Fibroblast of skin of abdomen (primary cell): ENCODE measurements at regions not wholly inside any gene's neighbourhood (a gene's known extent, or its start where the extent isn't known, plus 50 kb on each side); places are given as distances from the start of the nearest gene placed in this dataset.
"Not testable (repeated sequence)": the region's sequence is repeated elsewhere in the genome, so short reads cannot be mapped to it uniquely, and the experiment has no call there.

ENCODE experiments used
- DNase-seq: peaks from one replicate; pipeline ENCODE4 v3.0.0-alpha.2; 2013

- DNase-seq, result no peak
Observed at GRCh38 chr10:3336673-3337293, 164.2 kb upstream of the PITRM1 start.

GRCh38 chr10:3333426-3333825, 160.8 kb upstream of the PITRM1 start:
- no peak for DNase-seq

- no peak for DNase-seq
Observed at GRCh38 chr10:3331690-3332230, 159.2 kb upstream of the PITRM1 start.

GRCh38 chr10:3331187-3331586, 158.6 kb upstream of the PITRM1 start:
- no peak for DNase-seq

- DNase-seq, result peak; percentile 54
Observed at GRCh38 chr10:3330663-3331062, 158.1 kb upstream of the PITRM1 start.

- DNase-seq, result no peak
Observed at GRCh38 chr10:3325954-3326750, 153.6 kb upstream of the PITRM1 start.

GRCh38 chr10:3324612-3325038, 152.0 kb upstream of the PITRM1 start:
- no peak for DNase-seq

GRCh38 chr10:3323865-3324498, 151.4 kb upstream of the PITRM1 start:
- peak; percentile 86 for DNase-seq

GRCh38 chr10:3321123-3321522, 148.5 kb upstream of the PITRM1 start:
- DNase-seq, result no peak

- DNase-seq, result no peak
Observed at GRCh38 chr10:3319811-3320226, 147.2 kb upstream of the PITRM1 start.

- not testable (repeated sequence) for DNase-seq
Observed at GRCh38 chr10:3318480-3318807, 145.9 kb upstream of the PITRM1 start.

GRCh38 chr10:3317553-3318479, 145.2 kb upstream of the PITRM1 start:
- DNase-seq, result not testable (repeated sequence)

GRCh38 chr10:3314445-3315085, 142.0 kb upstream of the PITRM1 start:
- DNase-seq, result not testable (repeated sequence)

- DNase-seq, result peak; percentile 72
Observed at GRCh38 chr10:3313784-3314444, 141.3 kb upstream of the PITRM1 start.

- DNase-seq, result no peak
Observed at GRCh38 chr10:3312403-3312940, 139.9 kb upstream of the PITRM1 start.

- no peak for DNase-seq
Observed at GRCh38 chr10:3310016-3310784, 137.6 kb upstream of the PITRM1 start.

- DNase-seq, result no peak
Observed at GRCh38 chr10:3306050-3306449, 133.5 kb upstream of the PITRM1 start.

GRCh38 chr10:3295582-3296151, 123.1 kb upstream of the PITRM1 start:
- DNase-seq, result no peak

- no peak for DNase-seq
Observed at GRCh38 chr10:3294919-3295581, 122.5 kb upstream of the PITRM1 start.
